ENCODE measurements at regions not wholly inside any gene's neighbourhood (a gene's known extent, or its start where the extent isn't known, plus 50 kb on each side); places are given as distances from the start of the nearest gene placed in this dataset.

GRCh38 chr10:6919077-6919476 lies 339.0 kb upstream of the PRKCQ start:
- DNase-seq, result no peak

- no peak for DNase-seq
Measured at GRCh38 chr10:6918305-6918704, 338.2 kb upstream of the PRKCQ start.

GRCh38 chr10:6917125-6917524 lies 337.0 kb upstream of the PRKCQ start:
- DNase-seq, result no peak

GRCh38 chr10:6916601-6917000 lies 336.5 kb upstream of the PRKCQ start:
- DNase-seq, result no peak

GRCh38 chr10:6915307-6915706 lies 335.2 kb upstream of the PRKCQ start:
- no peak for DNase-seq

- DNase-seq, result no peak
Measured at GRCh38 chr10:6912929-6913328, 332.9 kb upstream of the PRKCQ start.

GRCh38 chr10:6912424-6912823 lies 332.3 kb upstream of the PRKCQ start:
- no peak for DNase-seq

GRCh38 chr10:6912021-6912420 lies 331.9 kb upstream of the PRKCQ start:
- no peak for DNase-seq

- DNase-seq, result no peak
Measured at GRCh38 chr10:6909905-6910560, 330.0 kb upstream of the PRKCQ start.

- DNase-seq, result no peak
Measured at GRCh38 chr10:6907877-6908530, 327.9 kb upstream of the PRKCQ start.

GRCh38 chr10:6894405-6894804 lies 314.3 kb upstream of the PRKCQ start:
- DNase-seq, result no peak

- DNase-seq, result no peak
Measured at GRCh38 chr10:6892864-6893263, 312.8 kb upstream of the PRKCQ start.

GRCh38 chr10:6891924-6892323 lies 311.8 kb upstream of the PRKCQ start:
- DNase-seq, result no peak

GRCh38 chr10:6889718-6890117 lies 309.6 kb upstream of the PRKCQ start:
- DNase-seq, result no peak

- no peak for DNase-seq
Measured at GRCh38 chr10:6888434-6888833, 308.4 kb upstream of the PRKCQ start.

GRCh38 chr10:6885284-6885683 lies 305.2 kb upstream of the PRKCQ start:
- no peak for DNase-seq

- DNase-seq, result no peak
Measured at GRCh38 chr10:6881987-6882386, 301.9 kb upstream of the PRKCQ start.

GRCh38 chr10:6877722-6878392 lies 297.8 kb upstream of the PRKCQ start:
- DNase-seq, result no peak

GRCh38 chr10:6877336-6877721 lies 297.3 kb upstream of the PRKCQ start:
- DNase-seq, result no peak

GRCh38 chr10:6875269-6875865 lies 295.3 kb upstream of the PRKCQ start:
- no peak for DNase-seq

- DNase-seq, result no peak
Measured at GRCh38 chr10:6871128-6871527, 291.1 kb upstream of the PRKCQ start.

- no peak for DNase-seq
Measured at GRCh38 chr10:6868036-6868725, 288.1 kb upstream of the PRKCQ start.

GRCh38 chr10:6866757-6867156 lies 286.7 kb upstream of the PRKCQ start:
- DNase-seq, result no peak
